Activated T-cell treated with anti-CD3 and anti-CD28 coated beads, Interleukin-2, amount 50 U/mL, for 24 hours (primary cell): ENCODE measurements at regions not wholly inside any gene's neighbourhood (a gene's known extent, or its start where the extent isn't known, plus 50 kb on each side); places are given as distances from the start of the nearest gene placed in this dataset.

Source experiments
- DNase-seq: peaks from one replicate; pipeline ENCODE4 v3.0.0-alpha.2; 2020
- H3K27ac Mint-ChIP-seq: 2 replicates; pipeline ENCODE4 v1.8.0; 2020; ENCODE audit warnings: mild to moderate bottlenecking, mixed read lengths
- H3K27me3 Mint-ChIP-seq: 2 replicates; pipeline ENCODE4 v1.8.0; 2020; ENCODE audit warnings: mixed read lengths
- H3K36me3 Mint-ChIP-seq: 2 replicates; pipeline ENCODE4 v1.8.0; 2020; ENCODE audit warnings: low read depth, mixed read lengths
- H3K4me1 Mint-ChIP-seq: 2 replicates; pipeline ENCODE4 v1.8.0; 2020; ENCODE audit warnings: low read depth, mixed read lengths
- H3K4me3 Mint-ChIP-seq: 2 replicates; pipeline ENCODE4 v1.8.0; 2020; ENCODE audit warnings: mild to moderate bottlenecking, moderate library complexity, mixed read lengths
- H3K9me3 Mint-ChIP-seq: 2 replicates; pipeline ENCODE4 v1.8.0; 2020; ENCODE audit warnings: mixed read lengths

DNA sequence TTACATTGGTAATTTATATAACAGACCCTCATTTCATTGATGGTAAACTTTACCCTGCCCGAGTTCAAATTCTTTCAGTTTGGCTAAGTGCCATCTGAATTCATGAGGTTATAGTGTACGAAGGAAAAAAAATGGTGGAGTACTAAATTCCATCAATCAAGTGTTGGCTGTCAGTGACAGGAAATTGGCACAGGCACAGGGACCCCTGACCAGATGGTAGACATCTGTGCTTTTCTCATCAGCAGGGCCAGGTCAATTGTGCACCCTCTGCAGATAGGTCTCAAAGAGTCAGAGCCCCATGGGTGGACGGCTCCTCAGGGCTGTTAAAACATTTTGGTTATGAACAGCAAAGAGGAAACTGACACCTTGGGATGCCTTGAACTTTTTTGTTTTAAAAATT is 439.2 kb downstream of the SETBP1 start:
- Mint-ChIP-seq H3K36me3 (no peaks in the 10 kb centered on the region), H3K27ac (no peak overlapping the region), H3K9me3 (no peaks in the 10 kb centered on the region)

DNA sequence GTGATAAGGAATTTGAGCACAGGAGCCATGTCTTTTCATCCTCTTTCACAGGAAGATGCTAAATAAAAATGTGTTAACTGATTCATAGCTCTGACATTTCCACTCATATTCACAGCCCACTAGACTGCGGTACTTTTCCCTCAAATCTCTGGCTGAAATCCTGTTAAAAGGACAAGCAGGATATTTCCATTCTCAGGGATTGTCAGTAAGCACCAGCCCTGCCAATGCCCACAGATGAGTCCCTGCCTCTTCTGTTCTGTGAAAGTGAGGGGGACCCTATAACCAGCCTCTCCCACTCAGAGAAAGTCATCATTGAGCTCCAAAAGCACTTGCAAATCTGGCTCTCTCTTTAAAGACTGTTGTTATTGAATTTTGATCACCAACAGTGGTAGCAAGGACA is 440.5 kb downstream of the SETBP1 start:
- H3K27ac Mint-ChIP-seq: no peak overlapping the region
- no peak overlapping the region for H3K4me3 Mint-ChIP-seq
- H3K36me3 Mint-ChIP-seq: no peaks in the 10 kb centered on the region
- DNase-seq: no peak
- H3K27me3 Mint-ChIP-seq: peaks cover 11% of the 10 kb centered on the region
- no peaks in the 10 kb centered on the region for H3K9me3 Mint-ChIP-seq
- no peaks in the 10 kb centered on the region for H3K4me1 Mint-ChIP-seq

More for the DNA sequence above, 439.2 kb downstream of the SETBP1 start:
- Mint-ChIP-seq H3K4me3 (no peak overlapping the region), H3K4me1 (no peaks in the 10 kb centered on the region), H3K27me3 (peaks cover 14% of the 10 kb centered on the region)
- DNase-seq: no peak

DNA sequence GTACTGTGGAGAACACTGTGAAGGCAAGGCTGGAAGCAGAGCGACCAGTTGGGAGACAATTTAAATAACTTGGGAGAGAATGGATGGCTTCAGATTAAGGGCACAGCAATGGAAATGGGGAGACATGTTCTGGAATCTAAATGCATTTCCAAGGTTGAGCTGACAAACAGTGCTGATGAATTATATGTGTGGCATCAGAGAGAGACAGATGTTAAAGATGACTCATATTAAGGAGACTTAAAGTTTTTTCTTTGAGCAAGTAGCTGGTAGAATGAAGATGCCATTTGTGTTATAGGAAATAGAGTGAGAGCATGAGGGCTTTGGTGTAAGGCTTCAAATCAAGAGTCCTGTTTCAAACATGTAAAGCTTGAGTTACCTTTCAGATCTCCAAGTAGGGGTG is 441.8 kb downstream of the SETBP1 start:
- no peak overlapping the region for H3K27ac Mint-ChIP-seq
- H3K9me3 Mint-ChIP-seq: no peaks in the 10 kb centered on the region
- no peaks in the 10 kb centered on the region for H3K4me1 Mint-ChIP-seq
- no peaks in the 10 kb centered on the region for H3K36me3 Mint-ChIP-seq
- no peak overlapping the region for H3K4me3 Mint-ChIP-seq
- peaks cover 11% of the 10 kb centered on the region for H3K27me3 Mint-ChIP-seq
- DNase-seq: no peak

DNA sequence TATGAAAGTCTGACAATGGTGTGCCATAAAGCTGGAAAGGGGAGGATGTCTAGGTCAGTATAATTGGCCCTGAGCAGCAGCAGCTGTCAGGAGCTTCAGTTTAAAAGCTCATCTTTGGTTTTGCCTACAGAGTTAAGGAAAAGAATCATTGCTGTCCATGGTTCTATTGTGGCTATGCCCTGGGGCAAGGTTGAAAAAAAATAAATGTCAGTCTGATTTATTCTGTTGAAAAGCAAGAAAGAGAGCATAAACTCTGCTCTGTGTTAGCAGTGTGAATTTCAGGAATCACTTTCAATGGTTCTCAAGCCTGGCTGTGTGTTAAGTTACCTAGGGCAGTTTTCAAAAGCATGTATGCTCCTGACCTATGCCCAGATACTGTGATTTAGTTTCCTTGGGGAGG is 446.7 kb downstream of the SETBP1 start:
- H3K4me1 Mint-ChIP-seq: no peaks in the 10 kb centered on the region
- H3K9me3 Mint-ChIP-seq: no peaks in the 10 kb centered on the region
- H3K27ac Mint-ChIP-seq: no peak overlapping the region
- no peaks in the 10 kb centered on the region for H3K36me3 Mint-ChIP-seq
- H3K27me3 Mint-ChIP-seq: peaks cover 7% of the 10 kb centered on the region
- DNase-seq: no peak
- no peak overlapping the region for H3K4me3 Mint-ChIP-seq

DNA sequence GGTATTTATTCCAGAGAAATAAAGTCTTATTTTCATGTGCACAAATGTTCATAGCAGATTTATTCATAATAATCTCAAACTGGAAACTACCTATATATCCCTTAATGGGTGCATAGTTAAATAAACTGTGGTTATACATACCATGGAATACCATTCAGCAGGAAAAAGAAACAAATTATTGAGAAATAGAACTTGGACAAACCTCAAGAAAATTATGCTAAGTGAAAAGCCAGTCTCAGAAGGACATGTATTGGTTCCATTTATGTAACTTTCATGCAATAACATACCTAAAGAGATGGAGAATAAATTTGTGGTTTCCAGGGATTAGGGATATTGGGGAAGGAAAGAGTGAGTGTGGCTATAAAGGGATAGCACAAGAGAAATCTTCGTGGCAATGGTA is 452.6 kb downstream of the SETBP1 start:
- Mint-ChIP-seq H3K27ac (no peak overlapping the region), H3K4me1 (no peaks in the 10 kb centered on the region), H3K9me3 (no peaks in the 10 kb centered on the region), H3K36me3 (no peaks in the 10 kb centered on the region), H3K4me3 (no peak overlapping the region), H3K27me3 (peaks cover 9% of the 10 kb centered on the region)
- DNase-seq: no peak

DNA sequence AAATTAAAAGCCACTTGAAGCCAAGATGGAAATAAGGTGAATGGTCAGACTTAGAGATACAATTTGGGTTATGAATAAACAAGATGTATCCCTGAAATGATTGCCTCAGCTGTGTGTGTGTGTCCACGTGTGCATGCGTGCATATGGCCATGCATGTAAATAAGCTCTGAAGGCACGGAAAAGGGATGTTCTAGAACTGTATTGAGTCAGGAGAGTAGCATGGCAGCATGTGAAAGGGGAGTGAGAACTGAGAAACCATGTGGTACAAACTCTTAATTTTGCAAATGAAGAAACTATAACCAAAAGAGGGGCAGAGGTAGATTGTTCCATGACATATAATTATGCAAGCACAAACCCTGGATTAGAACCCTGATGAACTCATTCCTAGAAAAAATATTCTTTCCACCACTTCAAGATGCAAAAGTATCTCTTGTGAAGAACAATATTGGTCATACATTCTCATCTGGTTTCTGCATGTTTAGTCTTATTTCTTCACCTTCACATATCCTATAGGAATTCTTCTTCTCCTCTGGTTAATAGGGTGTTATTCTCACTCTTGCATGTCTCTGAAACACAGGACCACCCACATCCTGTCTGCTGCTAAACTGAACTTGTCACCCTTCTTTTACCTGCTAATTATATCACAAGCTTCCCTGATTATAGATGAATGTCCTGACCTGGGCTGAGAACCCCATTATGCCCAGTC is 455.8 kb downstream of the SETBP1 start:
- H3K36me3 Mint-ChIP-seq: no peaks in the 10 kb centered on the region
- H3K9me3 Mint-ChIP-seq: peaks cover 4% of the 10 kb centered on the region
- no peak overlapping the region for H3K4me3 Mint-ChIP-seq
- no peak for DNase-seq
- peaks cover 2% of the 10 kb centered on the region for H3K27me3 Mint-ChIP-seq
- H3K4me1 Mint-ChIP-seq: no peaks in the 10 kb centered on the region
- no peak overlapping the region for H3K27ac Mint-ChIP-seq

DNA sequence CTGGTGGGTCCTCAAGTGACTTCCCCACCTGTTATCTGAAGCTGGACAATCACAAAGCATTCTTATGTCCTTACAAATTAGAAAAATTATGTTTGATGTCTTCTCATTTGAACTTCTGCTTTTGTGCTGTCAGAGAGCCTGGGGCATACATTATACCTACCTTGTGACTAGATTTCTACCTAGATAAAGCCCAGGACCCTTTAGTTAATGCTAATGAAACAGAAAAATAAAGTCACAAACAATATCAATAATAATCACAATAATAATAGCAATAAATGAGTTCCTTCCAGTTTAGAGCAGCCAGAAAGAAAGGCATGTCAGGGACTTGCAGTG is 456.4 kb downstream of the SETBP1 start:
- DNase-seq: no peak
- H3K9me3 Mint-ChIP-seq: peaks cover 4% of the 10 kb centered on the region
- H3K36me3 Mint-ChIP-seq: no peaks in the 10 kb centered on the region
- H3K4me3 Mint-ChIP-seq: no peak overlapping the region
- peaks cover 2% of the 10 kb centered on the region for H3K27me3 Mint-ChIP-seq
- H3K27ac Mint-ChIP-seq: no peak overlapping the region
- H3K4me1 Mint-ChIP-seq: no peaks in the 10 kb centered on the region

DNA sequence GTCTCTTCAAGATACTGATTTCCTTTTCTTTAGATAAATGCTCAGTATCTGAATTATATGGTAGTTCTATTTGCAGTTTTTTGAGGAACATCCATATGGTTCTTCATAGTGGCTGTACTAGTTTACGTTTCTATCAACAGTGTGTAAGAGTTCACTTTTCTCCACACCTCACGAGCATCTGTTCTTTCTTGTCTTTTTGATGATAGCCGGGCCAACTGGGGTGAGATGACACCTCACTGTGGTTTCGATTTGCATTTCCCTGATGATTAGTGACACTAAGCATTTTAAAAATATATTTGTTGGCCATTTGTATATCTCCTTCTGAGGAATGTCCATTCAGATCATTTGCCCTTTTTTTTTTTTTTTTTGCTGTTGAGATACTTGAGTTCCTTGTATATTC is 458.8 kb downstream of the SETBP1 start:
- H3K4me3 Mint-ChIP-seq: no peak overlapping the region
- no peaks in the 10 kb centered on the region for H3K36me3 Mint-ChIP-seq
- H3K4me1 Mint-ChIP-seq: no peaks in the 10 kb centered on the region
- DNase-seq: no peak
- H3K27me3 Mint-ChIP-seq: no peaks in the 10 kb centered on the region
- H3K27ac Mint-ChIP-seq: no peak overlapping the region
- H3K9me3 Mint-ChIP-seq: peaks cover 4% of the 10 kb centered on the region

DNA sequence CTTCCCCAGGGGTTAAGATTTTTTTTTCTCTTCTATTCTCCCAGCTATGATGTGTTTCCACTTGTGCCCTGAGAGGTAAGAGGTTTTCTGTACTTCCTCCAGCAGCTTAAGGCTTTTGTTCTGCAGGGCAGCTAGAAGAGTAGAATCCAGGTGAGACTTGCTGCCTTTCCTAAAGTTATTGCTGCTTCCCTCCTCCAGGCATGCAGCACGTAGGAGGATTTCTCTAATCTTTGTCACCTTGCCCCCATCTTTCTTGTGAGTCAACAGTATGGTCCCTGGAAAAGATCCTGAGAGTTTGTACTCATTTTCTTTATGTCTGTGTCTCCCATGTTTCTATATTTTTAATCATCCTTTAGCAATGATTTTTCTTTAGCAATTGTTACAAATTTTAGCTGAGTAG is 462.2 kb downstream of the SETBP1 start:
- Mint-ChIP-seq H3K4me3 (no peak overlapping the region), H3K36me3 (no peaks in the 10 kb centered on the region), H3K9me3 (peaks cover 4% of the 10 kb centered on the region), H3K4me1 (no peaks in the 10 kb centered on the region), H3K27ac (no peak overlapping the region), H3K27me3 (no peaks in the 10 kb centered on the region)
- DNase-seq: no peak

DNA sequence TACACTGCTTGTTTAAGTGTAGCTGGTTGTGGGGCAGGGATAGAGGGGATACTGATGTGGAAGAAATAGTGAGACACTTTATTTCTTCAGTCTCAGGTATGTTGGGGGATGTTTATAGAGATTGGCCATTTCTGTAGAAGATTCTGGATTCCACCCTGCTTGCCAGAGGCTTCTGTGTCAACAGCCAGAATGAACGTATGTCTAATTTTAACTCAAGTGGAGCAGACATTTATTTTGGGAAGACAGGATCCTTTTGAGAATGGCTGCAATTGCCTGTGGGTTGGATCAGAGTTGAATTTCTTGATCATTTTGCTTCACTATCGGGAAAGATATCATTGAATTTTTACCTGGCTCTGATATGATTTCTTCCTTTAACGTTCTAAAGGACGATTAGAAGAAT is 465.6 kb upstream of the SLC14A2 start:
- no peaks in the 10 kb centered on the region for H3K36me3 Mint-ChIP-seq
- H3K4me3 Mint-ChIP-seq: no peak overlapping the region
- no peak for DNase-seq
- H3K9me3 Mint-ChIP-seq: no peaks in the 10 kb centered on the region
- H3K4me1 Mint-ChIP-seq: no peaks in the 10 kb centered on the region
- no peak overlapping the region for H3K27ac Mint-ChIP-seq
- H3K27me3 Mint-ChIP-seq: no peaks in the 10 kb centered on the region

DNA sequence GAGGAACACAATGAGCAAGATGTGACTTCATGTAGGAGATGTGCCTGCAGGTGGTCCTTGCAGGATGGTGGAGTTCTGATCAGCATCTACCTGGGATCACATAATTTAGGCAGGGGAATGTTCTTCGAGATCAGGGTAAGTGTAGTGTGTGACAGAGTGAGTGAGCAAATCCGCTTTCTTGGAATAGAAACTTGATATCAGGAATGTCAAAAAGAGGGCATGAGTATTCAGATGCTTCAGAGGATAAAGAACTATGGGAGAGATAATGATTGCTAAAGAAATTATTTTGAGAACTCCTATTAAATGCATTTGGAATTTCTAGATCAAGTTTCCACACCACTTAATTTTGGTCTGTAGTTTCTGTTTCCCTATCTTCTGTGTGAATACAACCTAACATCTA is 463.6 kb upstream of the SLC14A2 start:
- no peak for DNase-seq
- Mint-ChIP-seq H3K4me1 (no peaks in the 10 kb centered on the region), H3K27me3 (no peaks in the 10 kb centered on the region), H3K4me3 (no peak overlapping the region), H3K27ac (no peak overlapping the region), H3K36me3 (no peaks in the 10 kb centered on the region), H3K9me3 (no peaks in the 10 kb centered on the region)

DNA sequence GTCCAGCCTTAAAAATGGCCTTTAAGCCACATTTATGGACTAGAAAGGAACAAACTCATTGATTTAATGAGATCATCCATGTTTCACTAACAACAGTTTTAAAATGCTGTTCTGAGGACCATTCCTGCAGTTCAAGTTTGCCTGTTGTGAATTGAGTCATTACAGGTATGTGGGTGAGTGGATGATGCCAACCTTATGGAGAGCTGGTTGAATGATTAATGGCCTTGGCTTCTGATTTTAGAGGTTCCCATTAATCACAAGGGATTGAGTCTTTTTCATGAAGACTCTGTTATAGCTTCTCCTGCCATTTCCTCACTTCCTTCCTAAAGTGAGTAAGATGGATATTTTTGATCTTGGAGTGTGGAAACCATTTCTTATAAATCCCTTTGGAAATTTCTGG is 459.8 kb upstream of the SLC14A2 start:
- Mint-ChIP-seq H3K27ac (no peak overlapping the region), H3K36me3 (no peaks in the 10 kb centered on the region), H3K4me3 (no peak overlapping the region), H3K9me3 (no peaks in the 10 kb centered on the region), H3K4me1 (no peaks in the 10 kb centered on the region), H3K27me3 (peaks cover 11% of the 10 kb centered on the region)
- DNase-seq: no peak

DNA sequence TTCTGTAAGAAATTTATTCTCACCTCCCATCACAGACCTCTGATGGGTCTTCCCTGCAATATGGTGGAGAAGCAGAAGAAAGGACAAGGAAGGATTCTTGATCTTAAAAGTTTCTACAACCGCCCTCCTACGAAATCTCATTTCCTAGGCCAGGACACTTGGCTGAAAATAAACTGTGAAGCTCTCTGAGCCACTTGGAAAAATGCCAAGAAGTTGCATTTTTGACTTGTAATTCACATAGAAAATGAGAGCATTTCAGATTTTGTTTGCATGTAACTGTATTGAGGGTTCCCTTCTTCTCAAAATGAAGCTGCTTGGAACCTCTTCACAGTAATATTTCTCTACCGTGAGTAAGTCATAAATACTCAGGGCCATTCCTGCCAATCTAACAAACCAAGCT is 458.3 kb upstream of the SLC14A2 start:
- H3K36me3 Mint-ChIP-seq: no peaks in the 10 kb centered on the region
- H3K4me1 Mint-ChIP-seq: no peaks in the 10 kb centered on the region
- H3K9me3 Mint-ChIP-seq: no peaks in the 10 kb centered on the region
- H3K4me3 Mint-ChIP-seq: no peak overlapping the region
- no peak overlapping the region for H3K27ac Mint-ChIP-seq
- H3K27me3 Mint-ChIP-seq: peaks cover 20% of the 10 kb centered on the region
- no peak for DNase-seq

DNA sequence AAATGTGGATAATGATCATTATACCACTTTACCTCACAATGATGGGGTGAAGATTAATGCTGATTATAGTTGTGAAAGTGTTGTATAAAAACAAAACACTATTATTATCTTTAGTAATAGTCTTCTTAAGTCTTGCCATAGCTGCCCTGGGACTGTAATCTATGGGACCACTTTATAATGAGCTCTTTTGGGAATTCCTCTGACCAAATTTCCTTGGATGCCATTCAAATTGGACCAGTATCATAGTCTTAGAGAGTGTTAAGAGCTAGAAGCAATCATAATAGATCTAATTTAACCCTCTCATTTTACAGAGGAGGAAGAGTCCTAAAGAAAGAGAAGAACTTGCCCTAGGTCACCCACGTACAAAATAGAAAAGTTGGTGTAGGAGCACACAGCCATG is 457.7 kb upstream of the SLC14A2 start:
- no peak overlapping the region for H3K4me3 Mint-ChIP-seq
- no peak overlapping the region for H3K27ac Mint-ChIP-seq
- peaks cover 22% of the 10 kb centered on the region for H3K27me3 Mint-ChIP-seq
- no peaks in the 10 kb centered on the region for H3K4me1 Mint-ChIP-seq
- no peaks in the 10 kb centered on the region for H3K9me3 Mint-ChIP-seq
- H3K36me3 Mint-ChIP-seq: no peaks in the 10 kb centered on the region
- no peak for DNase-seq

DNA sequence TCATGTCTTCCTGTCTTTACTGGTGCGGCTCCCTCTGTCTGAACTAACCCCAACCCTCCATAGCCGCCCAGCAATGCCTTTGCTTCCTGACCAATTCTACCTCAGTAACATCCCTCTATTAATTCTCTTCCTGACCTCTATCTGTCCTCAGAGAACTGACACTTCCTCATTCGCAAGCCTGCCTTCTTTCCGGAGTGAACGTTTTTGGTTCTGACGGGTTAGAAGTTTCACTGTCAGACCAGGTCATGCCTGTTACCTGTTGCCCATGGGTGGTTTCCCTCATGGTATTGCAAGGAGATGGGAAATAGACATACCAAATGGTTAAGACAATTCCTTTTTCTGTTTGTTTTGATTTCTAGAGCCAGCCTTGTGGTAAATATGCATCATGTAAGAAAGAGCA is 453.4 kb upstream of the SLC14A2 start:
- Mint-ChIP-seq H3K36me3 (no peaks in the 10 kb centered on the region), H3K4me3 (no peak overlapping the region), H3K4me1 (no peaks in the 10 kb centered on the region), H3K9me3 (no peaks in the 10 kb centered on the region), H3K27me3 (peaks cover 34% of the 10 kb centered on the region), H3K27ac (no peak overlapping the region)
- no peak for DNase-seq

DNA sequence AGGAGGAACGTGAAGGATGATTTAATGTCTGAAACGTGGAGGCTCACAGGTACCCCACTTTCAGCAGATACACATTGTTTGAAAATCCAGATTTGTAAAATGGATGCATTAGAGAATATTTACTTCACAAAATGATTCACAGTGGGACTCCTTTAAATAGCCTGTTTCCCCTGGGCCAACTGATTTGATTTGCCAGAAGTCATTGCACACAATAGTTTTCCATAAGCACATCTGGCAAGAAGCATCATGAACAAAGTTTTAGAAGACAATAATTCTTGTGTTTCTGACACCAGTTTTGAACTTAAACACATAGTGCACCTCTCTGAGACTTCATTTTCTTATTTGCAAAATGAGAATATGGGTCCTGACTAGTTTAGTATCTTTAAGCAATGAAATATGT is 451.4 kb upstream of the SLC14A2 start:
- DNase-seq: no peak
- Mint-ChIP-seq H3K36me3 (no peaks in the 10 kb centered on the region), H3K9me3 (no peaks in the 10 kb centered on the region), H3K27me3 (peaks cover 31% of the 10 kb centered on the region), H3K4me3 (no peak overlapping the region), H3K4me1 (no peaks in the 10 kb centered on the region), H3K27ac (no peak overlapping the region)
